Heart left ventricle (tissue), 16 donors: ENCODE measurements at regions not wholly inside any gene's neighbourhood (a gene's known extent, or its start where the extent isn't known, plus 50 kb on each side); places are given as distances from the start of the nearest gene placed in this dataset.
A peak's percentile ranks its signal among the peaks of the same experiment; 100 is the strongest.

Experiments
- ATAC-seq, 4 donors: fragments of 200-7000 bp; cut with Tn5 transposase; one replicate each; pipeline ENCODE4 v1.9.1; 2020 to 2022; ENCODE audit warnings: moderate library complexity in 4 of 4, mild to moderate bottlenecking in 3 of 4, moderate number of reproducible peaks in 1 of 4
- DNase-seq, 5 donors: peaks; one replicate each; pipeline ENCODE4 v3.0.0-alpha.2; 2020
- H3K27ac ChIP-seq, 12 donors: fragments of 200-600 bp; sonication (generic) in 4 of 12; one replicate each; pipeline versions ENCODE4 v1.5.0 to v1.8.0; 2016 to 2022; ENCODE audit warnings: mild to moderate bottlenecking in 2 of 12
- H3K27me3 ChIP-seq, 9 donors: fragments of 200-600 bp; sonication (generic) in 2 of 9; one replicate each; pipeline versions ENCODE4 v1.5.1 to v1.8.0; 2016 to 2022; ENCODE audit warnings: mild to moderate bottlenecking in 3 of 9
- H3K36me3 ChIP-seq, 9 donors: fragments of 200-600 bp; sonication (generic) in 2 of 9; one replicate each; pipeline versions ENCODE4 v1.5.0 to v1.8.0; 2018 to 2022; ENCODE audit warnings: mild to moderate bottlenecking in 2 of 9
- H3K4me1 ChIP-seq, 12 donors: fragments of 200-600 bp; sonication (generic) in 4 of 12; one replicate each; pipeline versions ENCODE4 v1.5.0 to v1.8.0; 2016 to 2022; ENCODE audit warnings: mild to moderate bottlenecking in 3 of 12
- H3K4me3 ChIP-seq, 12 donors: fragments of 200-600 bp; sonication (generic) in 4 of 12; one replicate each; pipeline versions ENCODE4 v1.5.0 to v1.8.0; 2017 to 2022; ENCODE audit warnings: mild to moderate bottlenecking in 9 of 12, moderate library complexity in 4 of 12
- H3K9me3 ChIP-seq, 12 donors: fragments of 200-600 bp; sonication (generic) in 4 of 12; one replicate each; pipeline versions ENCODE4 v1.5.0 to v1.8.0; 2016 to 2022; ENCODE audit warnings: mild to moderate bottlenecking in 1 of 12
- POLR2A ChIP-seq, 2 donors: fragments of 450-650 bp; IDR thresholded peaks; one replicate each; pipeline ENCODE4 v1.6.1; 2017; ENCODE audit warnings: antibody characterized with exemption in 2 of 2, mild to moderate bottlenecking in 2 of 2, moderate library complexity in 2 of 2
- WGBS, 4 donors: extraction: QIAGEN DNeasy Blood & Tissue Kit in 2 of 4; methylation state at CpG; one replicate each; pipeline versions ENCODE4 v1.1.5 to v1.1.7; 2013 to 2018; 5-methylcytosine and 5-hydroxymethylcytosine counted together
- intact Hi-C, 10 donors: fragments of 100-400 bp; cut with DNase I; formaldehyde crosslinking; loops; one replicate each; pipeline versions ENCODE4 v1.11.1 to v1.14.2; 2022
- TF ChIP-seq, protein P1 (sequence below), 12 donors: fragments of 200-600 bp; sonication (generic) in 4 of 12; IDR thresholded peaks; one replicate each; pipeline versions ENCODE4 v1.5.0 to v1.8.0; 2018 to 2022; ENCODE audit warnings: antibody characterized with exemption in 12 of 12, mild to moderate bottlenecking in 5 of 12
- donor health status: ischemic (EF 13 %, LVEDD 7.1; RV severe dilation, severe dysfunction).
- donor health status: healthy with polysubstance abuse.
- donor health status: DM: no; HTN: yes; CAD: no.
- donor health status: DM: no; HTN: no; CAD: no.
- donor health status: ischemic (EF 25% LVEDD 6.9; RV normal size, moderate dysfunction).
- donor health status: ischemic (EF 25% LVEDD 5.7; RV mildly dilated, moderate dysfunction).
- donor health status: healthy.
- donor health status: DM: yes; HTN: yes; CAD: no.
- donor health status: ischemic (EF 35%, LVEDD 5.7; RV mildly dilated, moderate dysfunction).
- donor health status: nonischemic (EF 11% LVEDD 7.7; RV severe dilation, severe dysfunction).
- donor health status: DM: yes; HTN: yes; CAD: no.
- donor health status: PGD.
- donor health status: ischemic (EF 29% LVEDD 5.4; RV normal size, mild dysfunction).
- donor health status: nonischemic (EF 23%, LVEDD 6.1; RV moderate dilation, normal function).

- DNase-seq (no peak), ATAC-seq (no peak)
- no peaks in the 10 kb centered on the region for H3K36me3 ChIP-seq
- H3K4me1 ChIP-seq = no peaks in the 10 kb centered on the region
- H3K9me3 ChIP-seq = peaks cover 0 to 7% (median 0%) of the 10 kb centered on the region in 12 donors
- no peak overlapping the region for H3K27ac ChIP-seq
- no peak for TF ChIP-seq POLR2A (IDR thresholded peaks at IDR 0.05)
- TF ChIP-seq, protein P1, sequence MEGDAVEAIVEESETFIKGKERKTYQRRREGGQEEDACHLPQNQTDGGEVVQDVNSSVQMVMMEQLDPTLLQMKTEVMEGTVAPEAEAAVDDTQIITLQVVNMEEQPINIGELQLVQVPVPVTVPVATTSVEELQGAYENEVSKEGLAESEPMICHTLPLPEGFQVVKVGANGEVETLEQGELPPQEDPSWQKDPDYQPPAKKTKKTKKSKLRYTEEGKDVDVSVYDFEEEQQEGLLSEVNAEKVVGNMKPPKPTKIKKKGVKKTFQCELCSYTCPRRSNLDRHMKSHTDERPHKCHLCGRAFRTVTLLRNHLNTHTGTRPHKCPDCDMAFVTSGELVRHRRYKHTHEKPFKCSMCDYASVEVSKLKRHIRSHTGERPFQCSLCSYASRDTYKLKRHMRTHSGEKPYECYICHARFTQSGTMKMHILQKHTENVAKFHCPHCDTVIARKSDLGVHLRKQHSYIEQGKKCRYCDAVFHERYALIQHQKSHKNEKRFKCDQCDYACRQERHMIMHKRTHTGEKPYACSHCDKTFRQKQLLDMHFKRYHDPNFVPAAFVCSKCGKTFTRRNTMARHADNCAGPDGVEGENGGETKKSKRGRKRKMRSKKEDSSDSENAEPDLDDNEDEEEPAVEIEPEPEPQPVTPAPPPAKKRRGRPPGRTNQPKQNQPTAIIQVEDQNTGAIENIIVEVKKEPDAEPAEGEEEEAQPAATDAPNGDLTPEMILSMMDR (IDR thresholded peaks at IDR 0.05) = peak in 9 of 12 donors; percentile 24 to 51 (median 39)
- H3K4me3 ChIP-seq = no peak overlapping the region
- H3K27me3 ChIP-seq = peaks cover 0 to 4% (median 0%) of the 10 kb centered on the region in 9 donors
- intact Hi-C loops = loop anchor here in 2 of 10 donors (5.0 to 10.0 kb wide), 2 partner anchors 210 to 243 kb away; no protein-coding TSS in a partner anchor
- 11 to 25% (median 13%) methylated on average over 2 of the region's 2 CpGs for WGBS, 4 donors
These were observed 93.0 kb downstream of the ZXDA start for GRCh38 chrX:57817302-57817701.

GRCh38 chrX:57772637-57773036 lies 92.6 kb upstream of the NLRP2B start:
- intact Hi-C loops = no loop called here

DNA sequence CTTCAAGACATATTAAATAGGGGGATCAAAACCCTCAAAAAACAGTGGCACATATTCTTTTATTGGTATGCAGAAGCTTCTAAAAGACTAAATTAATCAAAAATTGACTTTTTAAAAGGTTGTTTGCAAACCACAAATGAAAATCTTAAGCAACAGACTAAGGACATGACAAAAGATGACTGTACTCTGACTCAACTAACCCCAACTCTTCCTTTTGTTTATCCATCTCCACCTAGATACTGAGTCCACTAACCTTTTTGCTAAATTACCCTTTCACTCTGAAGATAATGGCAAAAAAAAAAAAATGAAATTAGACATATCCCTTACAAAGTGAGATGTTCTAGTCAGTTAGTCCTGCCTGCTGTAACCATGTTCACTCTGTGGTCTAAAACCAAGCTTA lies 91.6 kb upstream of the NLRP2B start:
- DNase-seq (no peak), ATAC-seq (no peak)
- intact Hi-C loops = no loop called here
- H3K9me3 ChIP-seq = no peaks in the 10 kb centered on the region
- no peaks in the 10 kb centered on the region for H3K4me1 ChIP-seq
- no peak overlapping the region for H3K27ac ChIP-seq
- TF ChIP-seq, protein P1 (IDR thresholded peaks at IDR 0.05) = no peak
- no peak for TF ChIP-seq POLR2A (IDR thresholded peaks at IDR 0.05)
- H3K4me3 ChIP-seq = no peak overlapping the region
- no peaks in the 10 kb centered on the region for H3K27me3 ChIP-seq
- H3K36me3 ChIP-seq = no peaks in the 10 kb centered on the region

More at GRCh38 chrX:57772637-57773036, 92.6 kb upstream of the NLRP2B start:
- Histone ChIP-seq H3K36me3 (no peaks in the 10 kb centered on the region), H3K27ac (no peak overlapping the region), H3K9me3 (no peaks in the 10 kb centered on the region), H3K4me1 (no peaks in the 10 kb centered on the region), H3K27me3 (no peaks in the 10 kb centered on the region), H3K4me3 (no peak overlapping the region)
- WGBS, 4 donors = 74 to 80% (median 79%) methylated on average over 4 of the region's 4 CpGs
- no peak for DNase-seq
- no peak for TF ChIP-seq POLR2A (IDR thresholded peaks at IDR 0.05)
- TF ChIP-seq, protein P1 (IDR thresholded peaks at IDR 0.05) = no peak
- no peak for ATAC-seq

DNA sequence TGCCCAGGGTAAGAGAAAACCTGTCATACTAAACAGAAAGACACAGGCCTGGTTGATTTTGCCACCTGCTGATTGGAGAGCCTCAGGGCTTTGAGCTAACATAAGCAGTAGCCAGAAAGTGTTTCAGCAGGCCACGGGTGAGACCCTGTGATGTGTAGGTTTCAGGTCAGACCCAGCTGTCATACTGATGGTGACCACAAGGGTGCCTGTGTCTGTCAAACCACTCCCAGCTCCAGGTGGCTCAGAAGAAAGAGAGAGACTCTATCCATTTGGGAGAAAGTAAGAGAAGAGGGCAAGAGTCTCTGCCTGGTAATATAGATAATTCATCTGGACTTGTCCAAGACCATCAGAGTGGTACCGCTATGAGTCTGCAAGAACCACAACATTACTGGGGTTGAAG lies 72.8 kb upstream of the NLRP2B start:
- intact Hi-C loops = no loop called here
- Histone ChIP-seq H3K36me3 (no peaks in the 10 kb centered on the region), H3K27me3 (no peaks in the 10 kb centered on the region), H3K4me1 (no peaks in the 10 kb centered on the region), H3K27ac (no peak overlapping the region), H3K4me3 (no peak overlapping the region), H3K9me3 (peaks cover 0 to 26% (median 3%) of the 10 kb centered on the region in 12 donors)
- no peak for ATAC-seq
- no peak for TF ChIP-seq POLR2A (IDR thresholded peaks at IDR 0.05)
- TF ChIP-seq, protein P1 (IDR thresholded peaks at IDR 0.05) = no peak
- DNase-seq = no peak
- WGBS, 4 donors = 56 to 89% (median 71%) methylated on average over 2 of the region's 2 CpGs
